Cerebellar cortex (tissue), 1 donor: ENCODE measurements at regions not wholly inside any gene's neighbourhood (a gene's known extent, or its start where the extent isn't known, plus 50 kb on each side); places are given as distances from the start of the nearest gene placed in this dataset.

ENCODE experiments used
- DNase-seq: peaks from one replicate; pipeline ENCODE4 v3.0.0-alpha.2; 2015; ENCODE audit warnings: low spot score

DNA sequence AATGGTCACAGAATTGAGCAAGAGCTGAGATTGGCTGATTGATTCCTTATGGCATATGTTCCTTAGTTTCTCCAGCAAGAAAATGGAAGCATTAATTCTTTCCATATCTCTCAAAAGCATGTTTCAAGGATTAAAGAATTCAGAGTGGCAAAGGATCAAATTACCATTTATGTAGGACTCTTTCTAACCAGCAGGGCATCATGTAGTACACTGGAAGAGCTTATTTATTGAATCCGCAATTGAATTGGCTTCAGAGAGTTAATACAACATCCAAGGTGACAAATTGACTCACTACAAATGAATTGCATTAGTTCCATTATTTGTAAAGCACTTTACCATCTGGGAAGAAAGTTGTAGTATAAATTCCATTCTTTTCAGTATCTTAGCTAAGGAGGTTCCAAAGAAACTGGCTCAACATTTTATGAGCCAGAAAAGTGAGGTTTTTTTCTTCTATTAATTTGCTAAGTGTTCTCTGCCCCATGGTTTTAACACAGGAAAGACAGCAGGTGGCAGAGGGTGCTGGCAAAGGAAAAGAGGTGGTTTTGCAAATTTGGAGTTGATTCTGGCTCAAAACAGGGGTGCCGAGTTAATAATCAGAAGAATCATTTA, 409.9 kb downstream of the MTX2 start:
- DNase-seq = no peak

DNA sequence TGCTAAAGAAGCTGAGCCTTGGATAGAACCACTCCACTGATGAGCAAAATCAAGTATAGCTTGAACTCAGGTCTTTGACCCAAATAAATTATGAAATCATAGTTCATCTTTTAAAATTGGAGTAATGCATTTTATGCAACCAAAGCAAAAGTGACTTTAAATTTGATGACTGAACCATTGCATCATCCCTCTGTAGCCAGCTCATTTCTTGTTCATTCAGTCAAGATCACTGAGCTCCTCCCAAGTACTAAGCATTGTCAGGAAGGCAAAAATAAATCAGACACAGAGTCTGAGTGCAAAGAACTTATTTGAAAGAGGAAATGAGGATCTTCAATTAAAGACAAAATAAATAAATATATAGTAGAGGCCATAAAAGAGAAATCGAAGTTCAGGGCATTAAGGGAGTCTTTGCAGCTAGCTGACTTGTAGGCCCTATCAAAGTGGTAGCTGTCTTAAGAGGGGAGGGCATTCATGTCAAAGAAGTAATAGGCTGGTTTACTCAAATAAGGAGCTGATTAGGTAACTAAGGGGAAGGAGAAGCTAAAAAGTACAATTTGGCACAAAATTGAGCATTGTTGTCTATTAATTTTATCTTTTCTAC, 411.8 kb downstream of the MTX2 start:
- no peak for DNase-seq

DNA sequence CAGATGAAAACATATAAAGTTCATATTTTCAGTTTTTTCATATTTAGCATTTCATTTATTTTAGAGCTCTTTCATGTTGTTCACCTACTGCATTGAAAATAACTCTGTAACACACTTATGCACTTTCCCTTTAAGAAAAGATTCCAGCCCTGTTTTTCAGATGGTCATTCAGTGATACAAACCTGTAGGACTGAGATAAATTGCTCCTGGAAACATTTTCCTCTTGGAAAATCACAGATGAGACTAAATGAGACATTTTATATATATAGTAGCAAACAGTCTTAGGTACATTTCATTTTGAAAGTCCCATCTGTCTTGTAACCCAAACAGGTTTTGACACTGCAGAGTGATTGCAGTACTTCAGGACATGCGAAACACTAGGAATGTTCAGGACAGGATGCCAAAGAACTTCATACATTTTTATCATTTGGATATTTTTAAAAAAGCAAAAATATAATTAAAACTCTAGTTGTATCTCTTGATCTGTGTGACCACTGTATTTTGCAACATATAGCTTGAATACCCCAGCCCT, 412.4 kb downstream of the MTX2 start:
- DNase-seq = no peak

DNA sequence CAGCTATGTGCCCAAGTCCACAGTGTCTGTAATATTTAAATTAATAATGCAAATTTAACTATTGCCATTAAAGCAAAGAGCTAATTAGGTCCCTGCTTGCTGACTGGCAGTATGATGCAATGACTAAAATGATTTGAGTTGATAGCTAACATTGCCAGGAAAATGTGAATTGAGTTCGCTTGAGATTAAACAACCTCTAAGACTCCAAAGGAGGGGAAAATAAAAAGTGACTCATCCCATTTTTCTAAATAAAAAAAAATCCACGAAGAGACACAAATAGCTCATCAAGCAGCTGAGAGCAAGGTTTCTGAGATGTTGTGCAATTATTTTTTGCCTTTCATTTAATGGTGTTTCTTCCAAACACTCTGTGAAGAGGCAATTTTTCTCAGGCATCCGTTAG, 413.0 kb downstream of the MTX2 start:
- no peak for DNase-seq

DNA sequence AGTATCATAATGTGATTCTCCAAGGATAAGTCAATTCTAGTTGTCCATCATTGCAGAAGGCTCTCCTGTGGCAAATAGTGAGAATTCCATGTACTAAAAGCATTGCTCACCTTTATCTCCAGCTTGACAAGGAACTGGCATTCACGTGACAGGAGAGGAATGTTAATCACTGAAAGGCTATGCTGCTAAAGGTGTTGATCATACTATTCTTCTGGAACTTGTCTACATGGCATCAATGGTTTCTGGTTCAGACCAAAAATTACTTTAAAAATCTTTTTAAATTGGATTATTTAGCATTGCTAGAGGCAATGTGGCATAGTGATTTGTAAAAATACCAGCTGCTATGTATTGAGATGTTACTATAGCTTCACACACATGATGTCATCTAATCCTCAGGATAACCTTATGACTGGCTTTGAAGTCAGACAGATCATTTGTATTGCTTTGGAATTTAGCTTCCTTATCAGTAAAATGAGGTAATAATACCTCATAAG, 414.4 kb downstream of the MTX2 start:
- DNase-seq = no peak

DNA sequence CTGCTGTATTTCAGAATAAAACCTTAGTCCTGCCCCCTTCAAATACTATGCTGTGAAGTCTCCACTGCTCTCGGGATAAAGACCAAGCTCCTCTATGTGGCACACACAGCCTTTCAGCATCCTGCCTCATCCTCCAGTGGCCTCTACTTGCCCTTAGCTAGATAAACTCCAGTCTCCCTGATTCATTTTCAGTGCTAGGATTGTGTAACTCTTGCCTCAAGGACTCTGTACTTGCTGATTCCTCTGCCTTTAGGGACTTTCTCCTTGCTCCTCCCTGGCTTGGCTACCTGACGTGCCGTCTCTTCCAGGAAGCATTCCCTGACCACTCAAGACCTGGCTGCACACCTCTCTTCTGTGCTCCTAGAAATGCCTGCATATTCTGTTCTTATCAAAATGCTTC, 416.7 kb downstream of the MTX2 start:
- no peak for DNase-seq

DNA sequence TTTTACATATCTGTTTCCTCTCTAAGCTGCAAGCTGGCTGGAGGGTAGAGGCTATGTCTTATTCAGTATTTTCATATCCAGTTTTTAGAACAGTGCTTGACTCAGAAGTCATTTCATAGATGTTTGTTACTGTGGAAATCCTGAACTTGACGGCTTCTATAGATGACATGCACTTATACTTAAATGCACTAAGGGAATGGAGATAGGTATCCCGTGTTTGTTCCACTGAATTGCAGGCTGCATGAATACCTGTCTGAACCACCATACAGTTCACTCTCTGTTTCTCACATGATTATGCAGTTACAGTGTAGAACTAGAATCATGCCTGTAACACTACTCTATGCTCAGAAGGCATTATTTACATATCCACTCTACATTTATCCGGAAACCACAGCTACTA, 417.1 kb downstream of the MTX2 start:
- no peak for DNase-seq

DNA sequence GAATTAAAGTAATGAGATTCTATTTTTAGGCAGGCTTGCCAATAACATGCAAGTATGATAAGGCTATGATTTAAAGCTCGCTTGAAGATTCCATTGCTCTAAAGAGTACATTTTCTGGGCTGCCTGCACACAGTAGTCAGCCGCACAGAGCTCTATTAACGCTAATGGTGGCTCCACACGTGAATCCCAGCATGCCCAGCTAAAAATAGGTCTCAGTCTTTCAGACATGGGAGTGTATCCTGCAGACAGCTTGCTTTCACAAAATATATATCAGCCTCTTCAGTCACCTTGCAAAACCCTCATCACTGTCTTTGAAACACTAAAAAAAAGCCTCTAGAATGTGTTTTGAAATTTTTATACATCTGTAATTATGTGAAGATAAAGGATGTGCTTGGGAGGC, 418.1 kb downstream of the MTX2 start:
- DNase-seq = no peak

DNA sequence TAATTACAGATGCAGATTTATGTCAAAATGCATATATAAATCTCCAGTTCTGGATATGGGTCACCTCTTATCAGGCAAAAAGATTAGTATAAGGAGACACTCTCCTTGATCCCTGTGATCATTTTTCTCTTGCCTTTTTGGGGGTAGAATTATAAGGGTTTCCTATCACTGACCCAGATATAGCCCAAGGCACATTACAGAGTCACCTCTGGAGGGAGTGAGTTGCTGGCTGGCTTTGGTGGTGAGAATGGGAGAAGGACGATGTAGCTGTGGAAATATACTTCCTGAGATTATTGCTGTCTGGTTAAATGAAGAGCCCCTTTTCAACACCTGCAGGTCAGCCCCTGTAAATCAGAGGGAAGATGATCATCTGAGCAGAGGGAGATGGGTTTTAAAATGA, 418.7 kb downstream of the MTX2 start:
- DNase-seq = no peak

DNA sequence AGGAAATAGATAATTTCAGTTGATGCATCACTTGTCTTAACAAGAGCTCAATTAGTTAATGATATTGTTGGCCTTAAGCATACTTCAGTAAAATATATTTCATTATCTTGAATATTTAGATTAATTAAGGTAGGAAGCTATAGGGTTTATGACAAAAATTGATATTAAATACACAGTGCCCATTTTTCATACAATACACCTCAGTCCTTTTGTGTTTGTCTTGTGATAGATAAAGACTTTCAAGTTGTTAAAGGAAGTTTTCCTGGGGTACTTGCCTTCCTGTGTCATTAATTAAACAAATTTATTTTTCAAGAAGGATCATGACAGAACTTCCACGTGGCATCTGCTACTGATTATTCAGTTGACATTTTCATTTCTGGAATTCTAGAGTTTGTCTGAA, 420.5 kb downstream of the MTX2 start:
- DNase-seq = no peak

DNA sequence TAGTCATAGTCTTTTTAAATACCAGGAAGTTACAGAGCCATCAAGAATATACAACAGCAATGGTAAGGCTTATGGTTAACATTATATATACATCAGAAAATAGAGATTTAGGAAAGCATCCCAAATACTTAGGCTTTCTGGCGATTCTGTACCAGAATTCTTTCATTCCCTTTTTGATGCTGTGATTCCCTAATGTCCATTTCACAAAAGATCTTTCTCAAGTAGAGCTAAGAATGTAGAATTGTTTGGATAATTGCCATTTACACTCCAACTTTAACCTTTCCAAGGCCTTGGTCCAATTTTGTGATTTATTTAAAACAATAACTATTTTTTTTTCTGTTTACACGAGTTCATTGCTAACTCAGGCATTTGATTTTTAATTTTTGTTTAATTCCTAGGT, 422.2 kb downstream of the MTX2 start:
- DNase-seq = no peak

DNA sequence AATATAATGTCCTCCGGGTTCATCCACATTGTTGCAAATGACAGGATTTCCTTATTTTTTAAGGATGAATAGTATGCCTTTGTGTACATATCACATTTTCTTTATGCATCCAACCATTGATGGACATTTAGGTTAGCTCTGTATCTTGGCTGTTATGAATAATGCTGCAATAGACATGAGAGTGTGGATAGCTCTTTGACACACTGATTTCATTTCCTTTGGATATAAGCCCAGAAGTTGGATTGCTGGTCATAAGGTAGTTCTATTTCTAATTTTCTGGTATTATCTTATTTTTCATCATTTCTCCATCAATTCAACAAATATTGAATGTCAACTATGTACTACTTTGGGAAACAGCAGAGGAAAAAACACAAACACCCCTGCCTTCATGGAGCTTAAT, 423.3 kb downstream of the MTX2 start:
- no peak for DNase-seq

DNA sequence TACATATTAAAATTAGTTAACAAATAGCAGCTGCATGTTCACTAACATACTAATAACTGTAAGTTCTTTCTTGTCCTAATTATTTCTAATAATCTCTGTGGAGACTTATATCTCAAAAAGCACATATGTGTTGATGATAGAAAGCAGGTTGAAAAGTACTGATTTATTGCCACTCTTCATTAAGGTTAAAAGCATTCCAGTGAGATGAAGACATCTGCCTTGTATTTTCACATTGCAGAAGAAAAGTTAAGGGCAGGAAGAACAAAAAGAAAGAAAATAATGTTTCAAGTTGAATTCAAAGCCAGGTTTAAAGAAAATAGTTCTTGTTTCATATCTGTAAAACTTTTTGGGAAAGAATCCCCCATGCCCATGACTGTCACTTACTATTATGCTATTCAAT, 429.9 kb downstream of the MTX2 start:
- no peak for DNase-seq

DNA sequence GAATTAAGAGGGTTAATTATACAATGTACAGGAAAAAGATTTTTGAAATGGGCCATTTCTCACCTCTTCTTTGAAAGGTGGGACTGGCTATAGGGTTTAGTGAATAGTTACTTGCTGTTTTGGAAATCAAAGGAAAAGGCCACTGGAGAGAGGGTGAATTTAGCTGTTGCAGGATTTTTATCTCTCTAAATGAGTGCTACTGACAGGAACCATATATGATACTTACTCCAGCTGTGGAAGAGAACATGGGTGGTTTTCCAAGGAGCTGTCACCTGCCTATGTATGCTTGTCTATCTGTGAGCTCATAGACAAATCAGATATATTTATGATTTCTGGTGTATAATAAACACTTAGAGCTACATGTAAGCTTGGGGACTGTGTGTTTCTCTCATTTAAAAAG, 430.4 kb downstream of the MTX2 start:
- DNase-seq = no peak

DNA sequence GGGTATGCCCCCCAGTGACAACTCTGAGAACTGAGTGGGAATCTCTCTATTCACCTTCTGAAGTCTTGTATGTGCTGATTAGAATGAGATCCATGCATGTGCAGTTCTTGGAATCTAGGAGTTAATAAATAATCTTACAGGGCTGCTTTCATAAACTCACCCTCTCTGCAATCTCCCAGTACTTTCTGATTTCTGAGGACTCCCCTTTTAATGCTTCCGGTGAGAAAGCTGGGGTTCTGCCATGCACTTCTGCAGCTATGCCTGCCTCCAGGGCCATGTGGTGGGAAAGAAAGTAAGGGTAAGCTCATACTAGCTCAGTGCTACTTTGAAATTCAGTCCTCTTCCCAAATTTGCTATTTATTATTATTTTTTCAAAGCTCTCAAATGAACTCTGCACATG, 432.9 kb downstream of the MTX2 start:
- DNase-seq = no peak

DNA sequence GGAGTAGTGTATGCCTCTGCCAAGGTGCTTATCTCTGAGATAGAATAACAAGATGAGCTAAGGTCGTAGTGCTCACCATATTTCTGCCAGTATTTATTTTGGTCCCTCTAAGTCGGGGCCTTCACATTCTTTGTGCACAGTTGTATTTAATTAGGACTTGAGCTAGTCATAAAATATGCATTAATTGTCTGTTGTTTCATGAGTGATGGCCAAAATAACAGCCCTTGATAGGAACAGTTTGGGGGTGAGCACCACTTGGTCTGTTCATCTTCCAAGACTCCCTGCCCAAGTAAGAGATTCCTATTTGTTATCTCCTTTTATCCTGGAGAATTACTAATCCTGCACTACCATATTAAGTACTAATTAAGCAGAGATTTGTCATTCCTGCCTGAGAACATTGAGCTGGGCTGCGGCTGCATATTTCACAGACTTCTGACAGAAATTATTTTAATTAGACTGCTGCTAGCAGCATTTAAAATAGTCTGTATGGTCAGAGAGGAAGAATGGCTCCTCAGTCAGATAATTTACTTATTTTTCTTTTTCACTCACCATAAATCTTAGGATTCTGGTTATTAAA, 435.1 kb downstream of the MTX2 start:
- DNase-seq = no peak

DNA sequence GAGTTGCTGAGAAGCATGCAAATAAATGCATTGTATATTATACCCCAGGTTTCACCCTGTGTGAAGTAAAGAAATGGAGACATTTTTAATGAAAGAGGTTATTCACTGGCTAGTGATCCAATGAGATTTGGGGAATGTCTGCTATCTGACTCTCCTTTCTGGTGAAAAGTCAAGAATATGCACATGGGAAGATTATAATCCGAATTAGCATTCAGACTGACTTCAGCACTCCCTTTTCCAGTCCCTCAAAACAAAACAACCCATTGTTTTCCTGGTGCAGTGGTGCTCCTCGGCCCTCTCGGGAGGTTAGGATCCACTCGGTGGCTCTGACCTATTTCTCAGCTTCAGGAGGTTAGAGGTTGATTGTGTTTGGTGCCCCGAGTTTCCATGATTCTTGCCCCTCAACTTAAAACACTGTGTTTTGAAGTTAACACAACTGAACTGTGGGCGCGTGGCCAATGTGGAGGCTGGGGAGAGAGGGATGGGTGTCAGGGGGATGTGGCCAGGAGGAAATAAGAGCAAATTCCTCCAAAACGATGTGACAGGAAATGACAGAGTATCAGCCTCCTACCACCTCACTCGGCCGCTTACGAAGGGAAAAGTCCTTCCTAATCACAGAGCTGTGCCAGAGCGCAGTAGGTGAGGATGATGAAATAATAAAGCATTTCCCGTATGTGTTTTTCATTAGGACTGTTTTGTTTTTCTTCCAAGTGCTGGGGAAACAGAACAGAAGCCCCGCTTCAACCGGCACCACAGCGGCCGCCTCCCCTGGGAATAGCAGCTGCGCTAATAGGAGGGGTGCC, 440.1 kb downstream of the MTX2 start:
- DNase-seq = no peak

DNA sequence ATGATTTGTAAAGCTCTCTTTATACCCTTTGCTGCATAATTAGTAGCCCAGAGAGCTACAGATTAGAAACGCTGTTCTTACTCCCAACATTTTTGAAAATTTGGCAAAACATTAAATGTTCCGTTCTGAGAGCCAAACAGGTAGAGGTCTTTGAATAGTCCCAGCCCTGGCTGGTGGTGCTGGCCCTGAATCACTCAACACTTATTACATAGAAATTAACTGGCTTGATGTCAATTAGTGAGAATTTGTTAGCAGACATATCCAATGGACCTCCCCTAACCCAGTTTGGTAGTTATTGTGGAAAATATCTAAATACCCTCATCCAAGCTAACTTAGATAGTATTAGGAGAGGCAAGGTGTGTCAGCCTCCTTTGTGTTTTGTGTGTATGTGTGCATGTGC, 440.7 kb downstream of the MTX2 start:
- DNase-seq = no peak

DNA sequence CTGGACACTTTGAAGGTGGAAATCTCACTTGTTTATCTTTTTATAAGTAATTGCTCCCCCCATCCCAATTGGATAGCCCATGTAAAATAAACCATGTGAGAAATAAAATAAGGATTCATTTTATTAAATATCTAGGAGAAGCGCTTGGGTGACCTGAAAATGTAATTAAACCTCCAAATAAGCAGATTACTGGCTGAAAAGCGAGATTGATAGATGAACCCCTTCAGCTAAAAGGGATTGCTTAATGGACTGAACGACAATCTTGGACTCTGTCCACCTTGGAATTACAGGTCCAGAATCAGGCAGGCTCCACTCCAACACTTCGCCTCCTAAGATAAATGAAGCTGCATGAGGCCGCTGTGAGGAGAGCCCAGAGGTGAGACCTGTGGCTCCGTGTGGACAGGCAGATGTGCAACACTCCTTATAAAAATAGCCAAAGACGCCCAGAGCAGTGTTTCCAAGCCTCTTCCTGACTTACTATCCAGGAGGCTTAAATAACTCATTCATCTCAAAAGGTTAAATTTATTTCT, 441.5 kb downstream of the MTX2 start:
- no peak for DNase-seq

DNA sequence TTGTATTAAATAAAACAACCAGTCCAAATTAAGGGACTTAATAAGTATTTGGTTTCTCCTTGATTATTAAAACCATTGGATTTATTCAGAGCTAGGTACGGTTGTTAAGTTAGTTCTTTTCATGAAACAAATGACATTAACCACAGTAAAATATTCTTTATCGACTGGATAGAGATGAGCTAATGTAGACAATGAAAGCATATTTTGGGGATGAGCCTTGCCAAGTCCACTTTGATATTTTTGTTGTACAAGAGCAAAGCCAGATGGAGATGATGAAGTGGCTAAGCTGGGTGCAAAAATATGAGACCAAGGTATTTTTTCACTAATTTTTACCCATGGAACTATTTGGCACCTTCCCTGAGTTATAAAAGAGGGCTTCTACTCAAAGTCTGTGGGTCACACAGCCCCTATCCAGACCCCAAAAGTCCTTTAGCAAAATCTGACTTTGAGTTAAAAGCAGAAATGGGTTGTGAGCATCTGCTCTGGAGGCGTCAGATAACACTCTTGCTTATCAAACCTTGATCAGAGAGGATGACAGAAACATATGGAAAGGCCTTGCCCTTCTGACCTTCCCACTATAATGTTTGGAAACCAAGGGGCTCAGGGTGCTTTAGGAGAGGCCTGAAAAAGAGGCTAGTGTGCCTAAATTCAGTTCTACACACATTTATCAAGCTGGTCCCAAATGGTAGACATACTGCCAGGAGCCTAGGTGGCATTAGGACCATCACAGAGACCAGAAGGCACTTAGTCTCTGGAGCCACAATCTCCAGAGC, 456.8 kb downstream of the MTX2 start:
- DNase-seq = no peak

DNA sequence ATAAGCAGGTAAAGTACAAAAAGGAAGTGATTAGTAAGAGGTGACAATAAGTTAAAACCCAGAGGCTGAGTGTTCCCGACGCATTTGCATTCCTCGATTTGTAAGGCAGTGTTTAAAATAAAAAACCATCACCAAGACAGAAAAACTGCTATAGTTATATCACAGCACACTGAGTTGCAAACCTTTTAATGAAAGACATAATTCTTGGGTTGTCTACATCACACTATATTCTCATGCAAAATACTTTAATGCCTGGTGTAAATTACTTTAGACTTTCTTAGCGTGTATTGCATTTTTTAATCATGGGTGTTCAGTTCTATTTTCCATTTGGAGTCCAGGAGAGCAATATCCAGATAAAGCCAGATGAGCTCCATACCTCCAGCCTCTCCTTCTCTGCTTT, 458.5 kb downstream of the MTX2 start:
- DNase-seq = no peak
